GM21576 (cell line): ENCODE measurements at regions not wholly inside any gene's neighbourhood (a gene's known extent, or its start where the extent isn't known, plus 50 kb on each side); places are given as distances from the start of the nearest gene placed in this dataset.
"Not testable (repeated sequence)": the region's sequence is repeated elsewhere in the genome, so short reads cannot be mapped to it uniquely, and the experiment has no call there.

ENCODE experiments used
- ATAC-seq: cut with Tn5 transposase; IDR thresholded peaks from one replicate; pipeline ENCODE4 v1.9.1; 2021; ENCODE audit warnings: mild to moderate bottlenecking, moderate library complexity; ENCODE audit not compliant: unreplicated experiment

- ATAC-seq: peak; percentile 34
These were observed 262.4 kb downstream of the ZNF37A start for GRCh38 chr10:38356527-38356926.

- not testable (repeated sequence) for ATAC-seq
These were observed 268.4 kb downstream of the ZNF37A start for GRCh38 chr10:38362514-38362913.

GRCh38 chr10:38364073-38364472, 269.9 kb downstream of the ZNF37A start:
- ATAC-seq: not testable (repeated sequence)

GRCh38 chr10:38365917-38366316, 271.8 kb downstream of the ZNF37A start:
- ATAC-seq: not testable (repeated sequence)

GRCh38 chr10:38383800-38384199, 289.7 kb downstream of the ZNF37A start:
- not testable (repeated sequence) for ATAC-seq

GRCh38 chr10:38386869-38387268, 292.7 kb downstream of the ZNF37A start:
- not testable (repeated sequence) for ATAC-seq

GRCh38 chr10:38390725-38391124, 296.6 kb downstream of the ZNF37A start:
- not testable (repeated sequence) for ATAC-seq

GRCh38 chr10:38395465-38395864, 301.3 kb downstream of the ZNF37A start:
- ATAC-seq: not testable (repeated sequence)

GRCh38 chr10:38396178-38396954, 302.2 kb downstream of the ZNF37A start:
- not testable (repeated sequence) for ATAC-seq

GRCh38 chr10:38401565-38401964, 307.4 kb downstream of the ZNF37A start:
- not testable (repeated sequence) for ATAC-seq

GRCh38 chr10:38402442-38403346, 308.6 kb downstream of the ZNF37A start:
- ATAC-seq: peak; percentile 98

GRCh38 chr10:38403347-38404117, 309.4 kb downstream of the ZNF37A start:
- not testable (repeated sequence) for ATAC-seq

- not testable (repeated sequence) for ATAC-seq
These were observed 329.5 kb downstream of the ZNF37A start for GRCh38 chr10:38423634-38424033.

- not testable (repeated sequence) for ATAC-seq
These were observed 336.1 kb downstream of the ZNF37A start for GRCh38 chr10:38430242-38430641.

GRCh38 chr10:38437359-38437758, 343.2 kb downstream of the ZNF37A start:
- not testable (repeated sequence) for ATAC-seq

GRCh38 chr10:38448614-38449355, 354.6 kb downstream of the ZNF37A start:
- not testable (repeated sequence) for ATAC-seq

GRCh38 chr10:38449618-38450017, 355.5 kb downstream of the ZNF37A start:
- ATAC-seq: not testable (repeated sequence)

GRCh38 chr10:38450372-38451057, 356.4 kb downstream of the ZNF37A start:
- ATAC-seq: not testable (repeated sequence)

- not testable (repeated sequence) for ATAC-seq
These were observed 357.3 kb downstream of the ZNF37A start for GRCh38 chr10:38451306-38451967.
